ENCODE measurements at regions not wholly inside any gene's neighbourhood (a gene's known extent, or its start where the extent isn't known, plus 50 kb on each side); places are given as distances from the start of the nearest gene placed in this dataset.

- DNase-seq = no peak
Observed at GRCh38 chr5:109529520-109529919, 119.7 kb upstream of the PJA2 start.

DNA sequence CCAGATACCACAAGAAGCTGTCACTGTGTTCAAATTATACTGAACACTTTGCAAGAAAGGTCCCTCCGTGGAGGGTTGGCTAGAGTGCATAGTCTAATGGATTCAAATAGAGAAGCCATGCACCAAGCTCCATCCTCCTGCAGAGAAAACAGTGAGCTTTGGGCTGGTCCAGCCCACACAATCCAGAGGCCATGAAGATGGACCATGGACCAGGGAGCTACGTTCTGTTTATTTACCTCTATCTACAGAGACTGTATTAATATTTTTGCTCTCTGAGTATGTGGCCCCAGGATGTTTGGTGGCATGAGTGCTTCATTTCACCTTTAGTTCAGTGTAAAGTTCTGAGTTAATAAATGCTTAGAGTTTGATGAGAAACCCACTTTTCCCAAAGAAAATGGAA lies 114.8 kb upstream of the PJA2 start:
- DNase-seq = no peak

- DNase-seq = no peak
Observed at GRCh38 chr5:109524026-109524425, 114.3 kb upstream of the PJA2 start.

- DNase-seq = no peak
Observed at GRCh38 chr5:109522404-109522803, 112.6 kb upstream of the PJA2 start.

DNA sequence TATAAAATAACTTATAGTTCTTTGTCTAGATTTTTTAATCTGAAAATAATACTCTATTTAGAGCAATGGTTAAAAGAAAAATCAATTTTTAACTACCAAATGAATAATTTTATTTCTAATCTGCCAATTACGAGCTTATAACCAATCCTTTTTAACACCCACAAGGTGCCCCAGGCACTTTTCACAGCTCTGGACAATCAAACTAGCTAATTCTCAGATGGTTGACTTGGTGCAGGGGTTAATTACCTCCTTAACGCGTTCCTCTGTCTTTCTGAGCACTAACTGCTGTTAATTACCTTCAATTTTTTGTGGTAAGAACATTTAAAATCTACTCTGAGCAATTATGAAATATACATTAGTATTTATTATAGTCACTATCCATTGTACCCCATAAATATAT lies 109.6 kb upstream of the PJA2 start:
- DNase-seq = no peak

DNA sequence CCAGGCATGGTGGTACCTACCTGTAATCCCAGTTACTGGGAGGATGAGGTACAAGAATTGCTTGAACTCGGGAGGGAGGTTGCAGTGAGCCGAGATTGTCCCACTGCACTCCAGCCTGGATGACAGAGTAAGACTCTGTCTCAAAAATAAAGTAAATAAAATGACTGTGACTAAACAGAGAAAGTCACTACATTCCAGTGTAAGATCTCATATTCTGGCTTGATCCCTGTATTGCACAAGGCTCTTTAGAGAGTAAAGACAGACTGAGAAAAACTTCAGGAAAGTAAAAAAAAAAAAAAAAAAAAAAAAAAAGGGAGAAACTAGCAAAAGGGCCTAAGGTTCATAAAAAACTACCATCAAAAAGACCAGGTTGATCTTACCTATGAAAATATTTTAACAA lies 106.6 kb upstream of the PJA2 start:
- DNase-seq = no peak

DNA sequence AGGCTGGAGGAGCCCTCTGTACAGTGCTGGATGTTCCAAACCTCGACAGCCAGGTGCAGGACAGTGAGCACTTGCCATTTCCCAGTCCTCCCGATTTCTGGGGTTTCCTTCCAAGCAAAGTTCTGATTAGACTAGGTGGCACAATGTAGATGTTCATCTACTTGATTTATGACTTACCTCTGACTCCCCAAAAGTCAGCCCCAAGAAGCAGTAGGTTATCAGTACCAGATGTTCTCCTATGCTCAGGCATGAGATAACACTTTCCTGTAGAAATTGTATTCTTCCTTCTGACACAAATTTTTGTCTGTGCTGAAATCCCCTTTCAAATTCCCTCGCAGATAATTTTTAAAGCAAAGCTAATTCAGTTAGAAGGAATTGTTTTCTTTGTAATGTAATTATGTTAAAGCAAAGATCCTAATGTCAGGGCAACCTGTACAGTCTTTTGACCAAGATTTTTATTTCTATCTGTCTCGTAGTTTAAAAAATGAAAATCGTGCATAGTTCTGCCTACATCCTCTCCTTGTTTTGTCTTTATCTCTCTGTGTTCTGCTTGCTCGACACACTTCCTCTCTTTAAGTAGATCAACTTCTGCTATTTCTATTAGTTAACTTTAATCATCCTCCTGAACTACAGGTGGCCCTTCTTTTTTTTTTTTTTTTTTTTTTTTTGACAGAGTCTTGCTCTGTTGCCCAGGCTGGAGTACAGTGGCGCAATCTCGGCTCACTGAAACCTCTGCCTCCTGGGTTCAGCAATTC lies 102.4 kb upstream of the PJA2 start:
- DNase-seq = no peak

- DNase-seq = no peak
Observed at GRCh38 chr5:109506556-109506955, 96.8 kb upstream of the PJA2 start.

GRCh38 chr5:109496112-109496511 lies 86.3 kb upstream of the PJA2 start:
- no peak for DNase-seq

GRCh38 chr5:109487753-109488420 lies 78.1 kb upstream of the PJA2 start:
- no peak for DNase-seq

DNA sequence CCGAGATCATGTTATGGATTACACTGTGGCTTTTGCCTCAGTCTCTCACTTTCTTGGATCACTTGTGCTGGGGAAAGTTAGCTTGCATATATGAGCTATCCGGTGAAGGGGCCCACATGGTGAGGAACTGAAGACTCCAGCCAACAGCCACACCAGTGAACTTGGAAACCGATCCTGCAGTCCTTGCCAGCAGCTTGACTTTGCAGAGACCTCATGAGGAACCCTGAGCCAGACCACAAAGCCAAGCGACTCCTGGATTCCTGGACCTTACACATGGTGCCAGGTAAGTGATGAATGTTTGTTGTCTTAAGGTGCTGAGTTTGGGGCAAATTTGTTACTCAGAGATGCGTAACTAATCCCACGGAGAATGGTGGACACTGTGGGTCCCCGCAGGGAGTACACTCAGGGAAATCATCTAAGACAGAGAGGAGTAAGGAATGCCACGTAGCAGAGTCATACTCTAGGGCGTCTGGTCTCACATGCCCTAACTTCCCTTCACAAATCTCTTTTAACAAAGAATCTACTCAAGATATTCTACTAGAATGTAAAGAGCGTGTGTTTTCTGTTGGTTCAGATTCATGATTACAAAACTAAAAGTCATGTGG lies 76.5 kb upstream of the PJA2 start:
- DNase-seq = no peak

DNA sequence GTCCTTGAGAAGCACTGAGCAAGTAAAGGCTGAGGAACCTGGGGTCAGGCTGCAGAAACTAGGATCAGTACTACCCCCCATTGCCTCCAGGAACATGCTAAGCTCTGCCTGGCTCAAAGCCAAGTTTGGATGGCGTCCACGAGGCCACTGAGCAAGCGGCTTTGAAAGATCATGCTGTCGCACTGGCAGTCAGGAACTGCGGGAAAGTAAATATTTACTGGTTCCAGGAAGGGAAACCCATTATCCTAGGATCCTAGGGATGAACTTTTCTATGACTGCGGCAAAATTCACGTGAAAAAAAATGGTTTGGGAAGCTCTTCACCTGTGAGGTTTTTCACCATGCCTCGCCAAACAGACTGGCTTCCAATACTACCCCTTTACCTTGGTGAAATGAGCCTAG lies 75.3 kb upstream of the PJA2 start:
- DNase-seq = no peak

- no peak for DNase-seq
Observed at GRCh38 chr5:109484597-109484996, 74.8 kb upstream of the PJA2 start.

GRCh38 chr5:109483395-109483971 lies 73.7 kb upstream of the PJA2 start:
- DNase-seq = no peak

DNA sequence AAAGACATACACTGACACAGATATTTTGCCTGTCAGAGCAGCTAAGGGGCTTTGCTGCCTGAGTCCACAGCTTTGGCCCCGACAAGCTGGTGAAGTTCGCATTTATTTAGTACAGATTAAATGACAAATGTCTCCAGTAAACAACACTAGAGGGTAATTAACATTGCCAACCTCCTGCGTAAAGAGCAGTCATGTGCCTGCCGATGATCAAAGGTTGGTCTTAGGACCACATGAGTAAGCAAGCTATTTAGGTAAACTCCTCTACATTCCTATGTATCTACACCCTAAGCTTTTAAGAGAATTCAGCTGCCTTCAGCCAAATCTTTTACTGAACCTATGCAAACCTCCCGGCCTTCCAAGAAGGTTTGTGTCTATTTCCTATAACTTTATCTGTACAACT lies 73.0 kb upstream of the PJA2 start:
- no peak for DNase-seq

GRCh38 chr5:109479260-109479860 lies 69.6 kb upstream of the PJA2 start:
- DNase-seq = no peak

GRCh38 chr5:109478830-109479229 lies 69.1 kb upstream of the PJA2 start:
- no peak for DNase-seq

- DNase-seq = no peak
Observed at GRCh38 chr5:109476292-109476691, 66.5 kb upstream of the PJA2 start.

DNA sequence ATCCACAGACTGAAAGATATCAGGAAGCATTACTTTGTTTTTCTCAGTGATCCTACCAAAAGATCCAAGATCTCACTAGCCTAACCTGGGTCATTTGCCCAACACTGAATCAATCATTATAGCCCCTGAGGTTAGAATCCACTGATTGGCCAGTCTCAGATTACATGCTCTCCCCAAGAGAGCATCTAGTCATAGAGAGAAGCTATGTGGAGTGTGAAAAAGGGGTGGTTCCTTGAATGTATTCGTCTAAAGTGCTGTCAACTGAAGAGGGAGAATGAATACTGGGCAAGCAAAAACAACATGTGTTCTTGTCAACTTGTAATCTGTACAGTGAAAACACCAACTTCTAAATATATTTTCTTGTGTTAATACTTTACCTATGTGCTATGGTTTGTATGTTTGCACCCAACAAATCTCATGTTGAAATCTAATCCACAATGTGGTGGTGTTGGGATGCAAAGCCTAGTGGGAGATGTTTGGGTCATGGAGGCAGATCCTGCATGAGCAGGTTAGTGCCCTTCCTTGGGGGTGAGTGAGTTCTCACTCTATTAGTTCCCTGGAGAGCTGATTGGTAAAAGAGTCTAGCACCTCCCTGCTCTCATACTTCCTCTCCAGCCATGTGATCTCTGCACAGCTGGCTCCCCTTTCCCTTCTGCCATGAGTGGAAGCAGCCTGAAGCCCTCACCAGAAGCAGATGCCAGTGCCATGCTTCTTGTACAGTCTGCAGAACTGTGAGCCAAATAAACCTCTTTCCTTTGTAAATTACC lies 60.3 kb upstream of the PJA2 start:
- no peak for DNase-seq

GRCh38 chr5:109468737-109469420 lies 59.1 kb upstream of the PJA2 start:
- DNase-seq = peak; percentile 59 to 67

DNA sequence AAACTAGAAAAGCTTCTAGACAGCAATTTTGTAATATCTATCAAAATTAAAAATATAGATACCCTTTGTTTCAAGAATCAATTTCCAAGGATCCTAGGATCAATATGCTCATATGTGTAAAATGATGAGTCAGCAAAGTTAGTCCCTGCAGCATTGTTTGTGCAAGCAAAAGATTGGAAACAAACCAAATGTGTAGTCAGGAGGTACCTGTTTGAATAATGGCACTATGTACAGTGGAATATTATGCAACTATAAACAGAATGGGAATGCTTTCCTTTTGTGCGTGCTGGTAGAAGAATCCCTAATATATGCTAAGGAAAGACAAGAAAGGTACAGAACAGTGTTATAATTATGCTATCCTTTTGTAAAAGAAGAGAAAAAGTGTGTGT lies 58.5 kb upstream of the PJA2 start:
- DNase-seq = no peak

- no peak for DNase-seq
Observed at GRCh38 chr5:109467058-109467457, 57.3 kb upstream of the PJA2 start.

Data from bone marrow (tissue), 2 donors.